ENCODE measurements at regions not wholly inside any gene's neighbourhood (a gene's known extent, or its start where the extent isn't known, plus 50 kb on each side); places are given as distances from the start of the nearest gene placed in this dataset.

DNA sequence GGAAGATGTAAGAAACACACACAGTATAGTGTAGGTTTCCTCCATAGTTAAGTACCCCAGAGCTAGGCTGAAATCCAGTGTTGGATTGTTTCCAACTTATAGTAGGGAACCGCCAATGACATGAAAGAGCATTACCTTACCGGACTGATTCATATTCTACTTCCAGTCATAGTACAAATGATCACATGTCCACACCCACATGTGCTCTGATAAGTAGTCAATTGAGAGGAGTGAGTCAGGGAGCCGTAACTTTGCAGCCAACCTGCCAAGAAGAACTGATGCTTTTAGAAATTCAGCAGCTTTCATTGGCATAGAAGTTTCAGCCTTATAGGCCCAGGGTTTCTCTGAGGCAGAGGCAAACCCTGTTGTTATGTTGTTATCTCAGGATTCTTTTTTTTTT, 240.6 kb downstream of the ETS1 start (continued):
- TF ChIP-seq, protein P1, sequence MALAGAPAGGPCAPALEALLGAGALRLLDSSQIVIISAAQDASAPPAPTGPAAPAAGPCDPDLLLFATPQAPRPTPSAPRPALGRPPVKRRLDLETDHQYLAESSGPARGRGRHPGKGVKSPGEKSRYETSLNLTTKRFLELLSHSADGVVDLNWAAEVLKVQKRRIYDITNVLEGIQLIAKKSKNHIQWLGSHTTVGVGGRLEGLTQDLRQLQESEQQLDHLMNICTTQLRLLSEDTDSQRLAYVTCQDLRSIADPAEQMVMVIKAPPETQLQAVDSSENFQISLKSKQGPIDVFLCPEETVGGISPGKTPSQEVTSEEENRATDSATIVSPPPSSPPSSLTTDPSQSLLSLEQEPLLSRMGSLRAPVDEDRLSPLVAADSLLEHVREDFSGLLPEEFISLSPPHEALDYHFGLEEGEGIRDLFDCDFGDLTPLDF (CRISPR knock-in tag; IDR thresholded peaks at IDR 0.05): no peak
- TF ChIP-seq HMGA2 (CRISPR knock-in tag; IDR thresholded peaks at IDR 0.05): no peak
- TF ChIP-seq, protein P2, sequence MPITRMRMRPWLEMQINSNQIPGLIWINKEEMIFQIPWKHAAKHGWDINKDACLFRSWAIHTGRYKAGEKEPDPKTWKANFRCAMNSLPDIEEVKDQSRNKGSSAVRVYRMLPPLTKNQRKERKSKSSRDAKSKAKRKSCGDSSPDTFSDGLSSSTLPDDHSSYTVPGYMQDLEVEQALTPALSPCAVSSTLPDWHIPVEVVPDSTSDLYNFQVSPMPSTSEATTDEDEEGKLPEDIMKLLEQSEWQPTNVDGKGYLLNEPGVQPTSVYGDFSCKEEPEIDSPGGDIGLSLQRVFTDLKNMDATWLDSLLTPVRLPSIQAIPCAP (CRISPR knock-in tag; IDR thresholded peaks at IDR 0.05): no peak
- TF ChIP-seq, protein P3, sequence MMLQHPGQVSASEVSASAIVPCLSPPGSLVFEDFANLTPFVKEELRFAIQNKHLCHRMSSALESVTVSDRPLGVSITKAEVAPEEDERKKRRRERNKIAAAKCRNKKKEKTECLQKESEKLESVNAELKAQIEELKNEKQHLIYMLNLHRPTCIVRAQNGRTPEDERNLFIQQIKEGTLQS (CRISPR knock-in tag; conservative IDR thresholded peaks at IDR 0.05): no peak
- TF ChIP-seq ZNF232 (CRISPR knock-in tag; IDR thresholded peaks at IDR 0.05): no peak
- no peak for TF ChIP-seq CREM (CRISPR knock-in tag; IDR thresholded peaks at IDR 0.05)

DNA sequence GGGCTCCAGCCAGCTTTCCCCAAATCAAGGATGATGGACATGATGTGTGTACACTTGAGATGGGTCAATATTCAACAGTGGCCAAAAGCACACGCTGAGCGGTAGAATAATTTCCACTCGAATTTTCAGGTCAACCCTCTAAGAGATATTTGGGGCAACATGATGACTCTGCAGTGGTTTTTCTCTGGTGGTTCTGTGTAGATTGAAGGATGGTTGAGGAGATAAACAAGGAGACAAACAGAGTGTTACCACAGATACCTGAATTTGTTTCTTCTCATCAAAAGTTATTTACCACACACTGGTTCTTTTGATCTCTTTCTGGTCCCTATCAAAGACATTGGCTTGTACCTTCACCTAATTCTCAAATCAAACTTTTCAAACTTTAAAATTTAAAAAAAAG, 242.0 kb downstream of the ETS1 start:
- ChIA-PET POLR2A (interaction anchor here (0.5 to 0.6 kb wide), 2 partner anchors 92 to 989 kb away, joined by 3 to 4 read pairs; no protein-coding TSS in a partner anchor), CTCF (no interaction called here)
- H3K27me3 Mint-ChIP-seq (ENCODE audit: low read depth): 0 out of 2 replicates have a peak, but pooled peaks cover 3% of the 10 kb centered on the region
- no peak overlapping the region for H3K4me3 Mint-ChIP-seq
- H3K9me3 Mint-ChIP-seq: no peaks in the 10 kb centered on the region
- no peak overlapping the region for H3K27ac Mint-ChIP-seq
- TF ChIP-seq ZNF423 (CRISPR knock-in tag; IDR thresholded peaks at IDR 0.05) (no peak), NR1H2 (CRISPR knock-in tag; IDR thresholded peaks at IDR 0.05) (no peak), GRHL2 (CRISPR knock-in tag; IDR thresholded peaks at IDR 0.05; ENCODE audit: insufficient replicate concordance, severe bottlenecking) (no peak), RELA (CRISPR knock-in tag; IDR thresholded peaks at IDR 0.05; ENCODE audit: borderline replicate concordance) (no peak), FOXK1 (CRISPR knock-in tag; IDR thresholded peaks at IDR 0.05) (no peak), ZNF138 (CRISPR knock-in tag; conservative IDR thresholded peaks at IDR 0.05) (no peak), HMGA2 (CRISPR knock-in tag; IDR thresholded peaks at IDR 0.05) (no peak), NFATC4 (CRISPR knock-in tag; IDR thresholded peaks at IDR 0.05) (no peak), CREM (CRISPR knock-in tag; IDR thresholded peaks at IDR 0.05) (no peak), JAZF1 (CRISPR knock-in tag; IDR thresholded peaks at IDR 0.05) (no peak), ELF4 (CRISPR knock-in tag; IDR thresholded peaks at IDR 0.05; ENCODE audit: low read depth) (no peak), NR3C1 (CRISPR knock-in tag; conservative IDR thresholded peaks at IDR 0.05; ENCODE audit: low read depth) (no peak)
- TF ChIP-seq, protein P4, sequence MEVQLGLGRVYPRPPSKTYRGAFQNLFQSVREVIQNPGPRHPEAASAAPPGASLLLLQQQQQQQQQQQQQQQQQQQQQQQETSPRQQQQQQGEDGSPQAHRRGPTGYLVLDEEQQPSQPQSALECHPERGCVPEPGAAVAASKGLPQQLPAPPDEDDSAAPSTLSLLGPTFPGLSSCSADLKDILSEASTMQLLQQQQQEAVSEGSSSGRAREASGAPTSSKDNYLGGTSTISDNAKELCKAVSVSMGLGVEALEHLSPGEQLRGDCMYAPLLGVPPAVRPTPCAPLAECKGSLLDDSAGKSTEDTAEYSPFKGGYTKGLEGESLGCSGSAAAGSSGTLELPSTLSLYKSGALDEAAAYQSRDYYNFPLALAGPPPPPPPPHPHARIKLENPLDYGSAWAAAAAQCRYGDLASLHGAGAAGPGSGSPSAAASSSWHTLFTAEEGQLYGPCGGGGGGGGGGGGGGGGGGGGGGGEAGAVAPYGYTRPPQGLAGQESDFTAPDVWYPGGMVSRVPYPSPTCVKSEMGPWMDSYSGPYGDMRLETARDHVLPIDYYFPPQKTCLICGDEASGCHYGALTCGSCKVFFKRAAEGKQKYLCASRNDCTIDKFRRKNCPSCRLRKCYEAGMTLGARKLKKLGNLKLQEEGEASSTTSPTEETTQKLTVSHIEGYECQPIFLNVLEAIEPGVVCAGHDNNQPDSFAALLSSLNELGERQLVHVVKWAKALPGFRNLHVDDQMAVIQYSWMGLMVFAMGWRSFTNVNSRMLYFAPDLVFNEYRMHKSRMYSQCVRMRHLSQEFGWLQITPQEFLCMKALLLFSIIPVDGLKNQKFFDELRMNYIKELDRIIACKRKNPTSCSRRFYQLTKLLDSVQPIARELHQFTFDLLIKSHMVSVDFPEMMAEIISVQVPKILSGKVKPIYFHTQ (CRISPR knock-in tag; IDR thresholded peaks at IDR 0.05): no peak
- TF ChIP-seq, protein P5, sequence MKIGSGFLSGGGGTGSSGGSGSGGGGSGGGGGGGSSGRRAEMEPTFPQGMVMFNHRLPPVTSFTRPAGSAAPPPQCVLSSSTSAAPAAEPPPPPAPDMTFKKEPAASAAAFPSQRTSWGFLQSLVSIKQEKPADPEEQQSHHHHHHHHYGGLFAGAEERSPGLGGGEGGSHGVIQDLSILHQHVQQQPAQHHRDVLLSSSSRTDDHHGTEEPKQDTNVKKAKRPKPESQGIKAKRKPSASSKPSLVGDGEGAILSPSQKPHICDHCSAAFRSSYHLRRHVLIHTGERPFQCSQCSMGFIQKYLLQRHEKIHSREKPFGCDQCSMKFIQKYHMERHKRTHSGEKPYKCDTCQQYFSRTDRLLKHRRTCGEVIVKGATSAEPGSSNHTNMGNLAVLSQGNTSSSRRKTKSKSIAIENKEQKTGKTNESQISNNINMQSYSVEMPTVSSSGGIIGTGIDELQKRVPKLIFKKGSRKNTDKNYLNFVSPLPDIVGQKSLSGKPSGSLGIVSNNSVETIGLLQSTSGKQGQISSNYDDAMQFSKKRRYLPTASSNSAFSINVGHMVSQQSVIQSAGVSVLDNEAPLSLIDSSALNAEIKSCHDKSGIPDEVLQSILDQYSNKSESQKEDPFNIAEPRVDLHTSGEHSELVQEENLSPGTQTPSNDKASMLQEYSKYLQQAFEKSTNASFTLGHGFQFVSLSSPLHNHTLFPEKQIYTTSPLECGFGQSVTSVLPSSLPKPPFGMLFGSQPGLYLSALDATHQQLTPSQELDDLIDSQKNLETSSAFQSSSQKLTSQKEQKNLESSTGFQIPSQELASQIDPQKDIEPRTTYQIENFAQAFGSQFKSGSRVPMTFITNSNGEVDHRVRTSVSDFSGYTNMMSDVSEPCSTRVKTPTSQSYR (CRISPR knock-in tag; IDR thresholded peaks at IDR 0.05): no peak
- TF ChIP-seq, protein P6, sequence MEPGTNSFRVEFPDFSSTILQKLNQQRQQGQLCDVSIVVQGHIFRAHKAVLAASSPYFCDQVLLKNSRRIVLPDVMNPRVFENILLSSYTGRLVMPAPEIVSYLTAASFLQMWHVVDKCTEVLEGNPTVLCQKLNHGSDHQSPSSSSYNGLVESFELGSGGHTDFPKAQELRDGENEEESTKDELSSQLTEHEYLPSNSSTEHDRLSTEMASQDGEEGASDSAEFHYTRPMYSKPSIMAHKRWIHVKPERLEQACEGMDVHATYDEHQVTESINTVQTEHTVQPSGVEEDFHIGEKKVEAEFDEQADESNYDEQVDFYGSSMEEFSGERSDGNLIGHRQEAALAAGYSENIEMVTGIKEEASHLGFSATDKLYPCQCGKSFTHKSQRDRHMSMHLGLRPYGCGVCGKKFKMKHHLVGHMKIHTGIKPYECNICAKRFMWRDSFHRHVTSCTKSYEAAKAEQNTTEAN (CRISPR knock-in tag; IDR thresholded peaks at IDR 0.05): no peak
- TF ChIP-seq, protein P7, sequence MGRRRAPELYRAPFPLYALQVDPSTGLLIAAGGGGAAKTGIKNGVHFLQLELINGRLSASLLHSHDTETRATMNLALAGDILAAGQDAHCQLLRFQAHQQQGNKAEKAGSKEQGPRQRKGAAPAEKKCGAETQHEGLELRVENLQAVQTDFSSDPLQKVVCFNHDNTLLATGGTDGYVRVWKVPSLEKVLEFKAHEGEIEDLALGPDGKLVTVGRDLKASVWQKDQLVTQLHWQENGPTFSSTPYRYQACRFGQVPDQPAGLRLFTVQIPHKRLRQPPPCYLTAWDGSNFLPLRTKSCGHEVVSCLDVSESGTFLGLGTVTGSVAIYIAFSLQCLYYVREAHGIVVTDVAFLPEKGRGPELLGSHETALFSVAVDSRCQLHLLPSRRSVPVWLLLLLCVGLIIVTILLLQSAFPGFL (CRISPR knock-in tag; IDR thresholded peaks at IDR 0.05; ENCODE audit: borderline replicate concordance): no peak
- TF ChIP-seq, protein P8, sequence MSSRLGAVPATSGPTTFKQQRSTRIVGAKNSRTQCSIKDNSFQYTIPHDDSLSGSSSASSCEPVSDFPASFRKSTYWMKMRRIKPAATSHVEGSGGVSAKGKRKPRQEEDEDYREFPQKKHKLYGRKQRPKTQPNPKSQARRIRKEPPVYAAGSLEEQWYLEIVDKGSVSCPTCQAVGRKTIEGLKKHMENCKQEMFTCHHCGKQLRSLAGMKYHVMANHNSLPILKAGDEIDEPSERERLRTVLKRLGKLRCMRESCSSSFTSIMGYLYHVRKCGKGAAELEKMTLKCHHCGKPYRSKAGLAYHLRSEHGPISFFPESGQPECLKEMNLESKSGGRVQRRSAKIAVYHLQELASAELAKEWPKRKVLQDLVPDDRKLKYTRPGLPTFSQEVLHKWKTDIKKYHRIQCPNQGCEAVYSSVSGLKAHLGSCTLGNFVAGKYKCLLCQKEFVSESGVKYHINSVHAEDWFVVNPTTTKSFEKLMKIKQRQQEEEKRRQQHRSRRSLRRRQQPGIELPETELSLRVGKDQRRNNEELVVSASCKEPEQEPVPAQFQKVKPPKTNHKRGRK (CRISPR knock-in tag; IDR thresholded peaks at IDR 0.05; ENCODE audit: borderline replicate concordance): no peak
- TF ChIP-seq, protein P9, sequence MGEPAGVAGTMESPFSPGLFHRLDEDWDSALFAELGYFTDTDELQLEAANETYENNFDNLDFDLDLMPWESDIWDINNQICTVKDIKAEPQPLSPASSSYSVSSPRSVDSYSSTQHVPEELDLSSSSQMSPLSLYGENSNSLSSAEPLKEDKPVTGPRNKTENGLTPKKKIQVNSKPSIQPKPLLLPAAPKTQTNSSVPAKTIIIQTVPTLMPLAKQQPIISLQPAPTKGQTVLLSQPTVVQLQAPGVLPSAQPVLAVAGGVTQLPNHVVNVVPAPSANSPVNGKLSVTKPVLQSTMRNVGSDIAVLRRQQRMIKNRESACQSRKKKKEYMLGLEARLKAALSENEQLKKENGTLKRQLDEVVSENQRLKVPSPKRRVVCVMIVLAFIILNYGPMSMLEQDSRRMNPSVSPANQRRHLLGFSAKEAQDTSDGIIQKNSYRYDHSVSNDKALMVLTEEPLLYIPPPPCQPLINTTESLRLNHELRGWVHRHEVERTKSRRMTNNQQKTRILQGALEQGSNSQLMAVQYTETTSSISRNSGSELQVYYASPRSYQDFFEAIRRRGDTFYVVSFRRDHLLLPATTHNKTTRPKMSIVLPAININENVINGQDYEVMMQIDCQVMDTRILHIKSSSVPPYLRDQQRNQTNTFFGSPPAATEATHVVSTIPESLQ (CRISPR knock-in tag; IDR thresholded peaks at IDR 0.05): no peak
- no peak for ATAC-seq
- no peak for DNase-seq (ENCODE audit: low spot score)
- H3K4me1 Mint-ChIP-seq: peaks cover 22% of the 10 kb centered on the region
- no peaks in the 10 kb centered on the region for H3K36me3 Mint-ChIP-seq

Measured in WTC11 (cell line).